HEK293 (cell line): ENCODE measurements at regions not wholly inside any gene's neighbourhood (a gene's known extent, or its start where the extent isn't known, plus 50 kb on each side); places are given as distances from the start of the nearest gene placed in this dataset.

Experiments used
- CTCF ChIA-PET: fragments of 350-600 bp; formaldehyde crosslinking; extraction: SDS; loops from one replicate; lab custom pipeline; 2021; ENCODE audit warnings: antibody characterized with exemption; lab: Yijun Ruan, JAX
- POLR2A ChIA-PET: fragments of 300-600 bp; formaldehyde crosslinking; extraction: SDS; loops from one replicate; lab custom pipeline; 2020; ENCODE audit warnings: antibody characterized with exemption, inconsistent platforms; lab: Yijun Ruan, JAX
- H3K27ac ChIP-seq: fragments of 200-500 bp; sonication (Bioruptor generic); 2 replicates; pipeline ENCODE4 v1.5.1; 2014; ENCODE audit warnings: low read depth, low read length, control low read depth, inconsistent platforms; ENCODE audit errors: extremely low read depth
- H3K36me3 ChIP-seq, 2 experiments: fragments of 200-500 bp in 1 of 2; sonication (Bioruptor generic) in 1 of 2; 1 replicate in 1 of 2; 2 replicates in 1 of 2; pipeline ENCODE4 v1.5.1; 2014 to 2017; ENCODE audit warnings: inconsistent platforms in 2 of 2, low read length in 2 of 2; ENCODE audit not compliant: control insufficient read depth in 2 of 2, insufficient read depth in 1 of 2
- H3K4me1 ChIP-seq: fragments of 200-500 bp; sonication (Bioruptor generic); 2 replicates; pipeline ENCODE4 v1.5.1; 2014; ENCODE audit warnings: mild to moderate bottlenecking, low read length, inconsistent platforms; ENCODE audit not compliant: control insufficient read depth, insufficient read depth
- H3K4me3 ChIP-seq: 2 replicates; pipeline ENCODE4 v1.5.1; 2011; ENCODE audit warnings: low read depth, mild to moderate bottlenecking, control low read depth, low read length, moderate library complexity
- H3K9me3 ChIP-seq: fragments of 200-500 bp; sonication (Bioruptor generic); 2 replicates; pipeline ENCODE4 v1.5.1; 2014; ENCODE audit warnings: low read depth, low read length, inconsistent platforms; ENCODE audit not compliant: control insufficient read depth, insufficient read depth
- ATF2 ChIP-seq: fragments of 450-650 bp; formaldehyde crosslinking; IDR thresholded peaks from 2 replicates; pipeline ENCODE4 v1.5.1; 2016; ENCODE audit warnings: missing biosample characterization, missing genetic modification characterization, low read depth
- CTCF ChIP-seq: fragments of 450-650 bp; formaldehyde crosslinking; IDR thresholded peaks from 2 replicates; pipeline ENCODE4 v1.5.1; 2016; ENCODE audit warnings: missing biosample characterization, missing genetic modification characterization
- HOXA7 ChIP-seq: sonication (generic); formaldehyde crosslinking; IDR thresholded peaks from 2 replicates; pipeline ENCODE4 v1.8.1; 2022; ENCODE audit warnings: missing genetic modification reagents, borderline replicate concordance
- MYNN ChIP-seq: fragments of 450-650 bp; formaldehyde crosslinking; IDR thresholded peaks from 2 replicates; pipeline ENCODE4 v1.5.1; 2016; ENCODE audit warnings: missing biosample characterization, missing genetic modification characterization, borderline replicate concordance
- REST ChIP-seq: fragments of 450-650 bp; formaldehyde crosslinking; IDR thresholded peaks from 2 replicates; pipeline ENCODE4 v1.5.1; 2016; ENCODE audit warnings: missing biosample characterization, missing genetic modification characterization
- ZBTB20 ChIP-seq: fragments of 450-650 bp; formaldehyde crosslinking; IDR thresholded peaks from 2 replicates; pipeline ENCODE4 v1.5.1; 2016; ENCODE audit warnings: missing biosample characterization, missing genetic modification characterization
- ZNF157 ChIP-seq: fragments of 450-650 bp; formaldehyde crosslinking; IDR thresholded peaks from 2 replicates; pipeline ENCODE4 v1.5.1; 2016; ENCODE audit warnings: missing biosample characterization, missing genetic modification characterization
- ZNF248 ChIP-seq: fragments of 450-650 bp; formaldehyde crosslinking; IDR thresholded peaks from 2 replicates; pipeline ENCODE4 v1.5.1; 2017; ENCODE audit warnings: missing biosample characterization, missing genetic modification characterization
- ZNF280C ChIP-seq: fragments of 450-650 bp; formaldehyde crosslinking; IDR thresholded peaks from 2 replicates; pipeline ENCODE4 v1.5.1; 2016; ENCODE audit warnings: missing biosample characterization, missing genetic modification characterization
- ZNF335 ChIP-seq: fragments of 450-650 bp; formaldehyde crosslinking; conservative IDR thresholded peaks from 2 replicates; pipeline ENCODE4 v1.5.1; 2016; ENCODE audit warnings: missing biosample characterization, missing genetic modification characterization
- ZNF350 ChIP-seq: fragments of 450-650 bp; formaldehyde crosslinking; IDR thresholded peaks from 2 replicates; pipeline ENCODE4 v1.5.0; 2017; ENCODE audit warnings: missing biosample characterization, mild to moderate bottlenecking, missing genetic modification characterization
- ZNF426 ChIP-seq: fragments of 450-650 bp; formaldehyde crosslinking; IDR thresholded peaks from 2 replicates; pipeline ENCODE4 v1.5.1; 2017; ENCODE audit warnings: missing biosample characterization, missing genetic modification characterization, mild to moderate bottlenecking, inconsistent platforms, moderate library complexity
- ZNF433 ChIP-seq: fragments of 450-650 bp; formaldehyde crosslinking; IDR thresholded peaks from 2 replicates; pipeline ENCODE4 v1.5.1; 2016; ENCODE audit warnings: missing biosample characterization, missing genetic modification characterization, low read depth
- ZNF521 ChIP-seq: fragments of 450-650 bp; formaldehyde crosslinking; IDR thresholded peaks from 2 replicates; pipeline ENCODE4 v1.5.1; 2017; ENCODE audit warnings: missing biosample characterization, mild to moderate bottlenecking, missing genetic modification characterization
- ZNF571 ChIP-seq: fragments of 450-650 bp; formaldehyde crosslinking; IDR thresholded peaks from 2 replicates; pipeline ENCODE4 v1.5.0; 2017; ENCODE audit warnings: missing biosample characterization, missing genetic modification characterization
- ZNF610 ChIP-seq: fragments of 450-650 bp; formaldehyde crosslinking; IDR thresholded peaks from 2 replicates; pipeline ENCODE4 v1.5.1; 2016; ENCODE audit warnings: missing biosample characterization, missing genetic modification characterization, borderline replicate concordance
- ZNF626 ChIP-seq: fragments of 450-650 bp; sonication (Bioruptor Pico); formaldehyde crosslinking; IDR thresholded peaks from 2 replicates; pipeline ENCODE4 v1.5.1; 2018; ENCODE audit warnings: missing biosample characterization, missing genetic modification characterization, inconsistent platforms
- ZNF639 ChIP-seq: fragments of 450-650 bp; formaldehyde crosslinking; IDR thresholded peaks from 2 replicates; pipeline ENCODE4 v1.5.1; 2016; ENCODE audit warnings: missing biosample characterization, missing genetic modification characterization
- ZSCAN16 ChIP-seq: fragments of 450-650 bp; formaldehyde crosslinking; IDR thresholded peaks from 2 replicates; pipeline ENCODE4 v1.5.1; 2016; ENCODE audit warnings: missing biosample characterization, missing genetic modification characterization
- ZSCAN18 ChIP-seq: fragments of 450-650 bp; formaldehyde crosslinking; IDR thresholded peaks from 2 replicates; pipeline ENCODE4 v1.5.1; 2016; ENCODE audit warnings: missing biosample characterization, missing genetic modification characterization

- TF ChIP-seq ZNF280C (no peak), ZNF433 (tag by site-specific recombination) (no peak), ZSCAN18 (no peak), ATF2 (tag by site-specific recombination) (no peak), ZNF571 (tag by site-specific recombination) (no peak), CTCF (tag by site-specific recombination) (no peak), MYNN (tag by site-specific recombination) (no peak), REST (tag by site-specific recombination) (no peak)
Observed at GRCh38 chr2:184523732-184524131, 74.6 kb upstream of the ZNF804A start (continued).

- CTCF ChIA-PET, result interaction anchor here (0.9 kb wide), 1 partner anchor 18 kb away, joined by 4 read pairs; no protein-coding TSS in a partner anchor
- TF ChIP-seq ZNF610 (tag by site-specific recombination) (no peak), ZNF639 (tag by site-specific recombination) (no peak), ZNF248 (tag by site-specific recombination) (no peak), ZNF157 (tag by site-specific recombination) (no peak), ZNF335 (no peak), ZNF280C (no peak), ZBTB20 (tag by site-specific recombination) (no peak), HOXA7 (CRISPR knock-in tag) (no peak), ZNF626 (tag by site-specific recombination) (no peak), ZSCAN16 (no peak), ZNF350 (tag by site-specific recombination) (no peak), ZNF426 (no peak), ZNF521 (tag by site-specific recombination) (no peak)
Observed at GRCh38 chr2:184524551-184525382, 73.6 kb upstream of the ZNF804A start.

More at GRCh38 chr2:184524551-184525382, 73.6 kb upstream of the ZNF804A start:
- no peaks in the 10 kb centered on the region for H3K4me1 ChIP-seq
- no peaks in the 10 kb centered on the region for H3K9me3 ChIP-seq
- no peaks in the 10 kb centered on the region for H3K36me3 ChIP-seq
- H3K4me3 ChIP-seq, result no peak overlapping the region
- POLR2A ChIA-PET, result no interaction called here
- H3K27ac ChIP-seq, result no peak overlapping the region
